ENCODE measurements at regions not wholly inside any gene's neighbourhood (a gene's known extent, or its start where the extent isn't known, plus 50 kb on each side); places are given as distances from the start of the nearest gene placed in this dataset.

- H3K4me3 ChIP-seq (replicated peaks; ENCODE audit: low read depth, low read length): no peak overlapping the region
- DNase-seq (ENCODE audit: extremely low read depth, low read depth): no peak
- no peak for TF ChIP-seq CTCF (IDR thresholded peaks at IDR 0.05; ENCODE audit: low read depth, low read length, missing control alignments)
Observed at GRCh38 chr1:57551476-57551875, 127.6 kb upstream of the DAB1 start.

- H3K4me3 ChIP-seq (replicated peaks; ENCODE audit: low read depth, low read length): no peak overlapping the region
- no peak for DNase-seq (ENCODE audit: extremely low read depth, low read depth)
- no peak for TF ChIP-seq CTCF (IDR thresholded peaks at IDR 0.05; ENCODE audit: low read depth, low read length, missing control alignments)
Observed at GRCh38 chr1:57550092-57550491, 126.2 kb upstream of the DAB1 start.

GRCh38 chr1:57549300-57549699, 125.4 kb upstream of the DAB1 start:
- no peak overlapping the region for H3K4me3 ChIP-seq (replicated peaks; ENCODE audit: low read depth, low read length)
- DNase-seq (ENCODE audit: extremely low read depth, low read depth): no peak
- no peak for TF ChIP-seq CTCF (IDR thresholded peaks at IDR 0.05; ENCODE audit: low read depth, low read length, missing control alignments)

DNA sequence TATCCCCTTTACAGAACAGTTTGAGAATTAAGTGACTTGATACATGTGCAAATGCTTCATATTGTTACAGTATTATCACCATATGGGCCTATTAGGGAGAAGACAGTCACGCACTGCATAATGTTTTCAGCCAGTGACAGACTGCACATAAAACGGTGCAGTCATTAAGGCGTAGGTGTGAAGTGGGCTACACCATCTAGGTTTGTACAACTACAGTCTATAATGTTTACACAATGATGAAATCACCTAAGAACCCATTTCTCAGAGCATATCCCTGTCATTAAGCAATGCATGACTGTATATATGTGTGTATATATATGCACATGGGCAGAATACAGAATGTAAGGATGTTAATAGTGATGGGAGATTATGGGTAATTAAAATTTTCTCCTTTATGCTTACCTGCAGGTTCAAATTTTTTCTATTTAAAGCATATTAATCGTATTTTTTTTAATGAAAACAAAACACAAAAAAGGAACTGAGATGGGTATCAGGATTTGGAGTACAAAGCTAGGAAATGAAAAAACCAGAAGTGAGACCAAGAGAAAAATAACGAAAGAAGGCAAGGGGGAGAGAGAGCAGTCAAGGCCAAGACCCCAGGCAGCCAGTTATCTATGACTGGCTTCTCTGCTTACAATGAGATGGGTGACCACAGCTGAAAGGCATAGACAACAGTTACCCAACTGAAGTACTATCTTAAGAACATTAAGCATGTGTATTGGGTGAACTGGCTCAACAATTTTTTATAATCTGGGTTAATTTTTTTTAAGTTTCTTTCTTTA, 122.9 kb upstream of the DAB1 start:
- no peak for DNase-seq (ENCODE audit: extremely low read depth, low read depth)

GRCh38 chr1:57544345-57544744, 120.5 kb upstream of the DAB1 start:
- TF ChIP-seq CTCF (IDR thresholded peaks at IDR 0.05; ENCODE audit: low read depth, low read length, missing control alignments): no peak
- no peak for DNase-seq (ENCODE audit: extremely low read depth, low read depth)
- no peak overlapping the region for H3K4me3 ChIP-seq (replicated peaks; ENCODE audit: low read depth, low read length)

More for the DNA sequence above, 122.9 kb upstream of the DAB1 start:
- H3K4me3 ChIP-seq (replicated peaks; ENCODE audit: low read depth, low read length): no peak overlapping the region
- no peak for TF ChIP-seq CTCF (IDR thresholded peaks at IDR 0.05; ENCODE audit: low read depth, low read length, missing control alignments)

DNA sequence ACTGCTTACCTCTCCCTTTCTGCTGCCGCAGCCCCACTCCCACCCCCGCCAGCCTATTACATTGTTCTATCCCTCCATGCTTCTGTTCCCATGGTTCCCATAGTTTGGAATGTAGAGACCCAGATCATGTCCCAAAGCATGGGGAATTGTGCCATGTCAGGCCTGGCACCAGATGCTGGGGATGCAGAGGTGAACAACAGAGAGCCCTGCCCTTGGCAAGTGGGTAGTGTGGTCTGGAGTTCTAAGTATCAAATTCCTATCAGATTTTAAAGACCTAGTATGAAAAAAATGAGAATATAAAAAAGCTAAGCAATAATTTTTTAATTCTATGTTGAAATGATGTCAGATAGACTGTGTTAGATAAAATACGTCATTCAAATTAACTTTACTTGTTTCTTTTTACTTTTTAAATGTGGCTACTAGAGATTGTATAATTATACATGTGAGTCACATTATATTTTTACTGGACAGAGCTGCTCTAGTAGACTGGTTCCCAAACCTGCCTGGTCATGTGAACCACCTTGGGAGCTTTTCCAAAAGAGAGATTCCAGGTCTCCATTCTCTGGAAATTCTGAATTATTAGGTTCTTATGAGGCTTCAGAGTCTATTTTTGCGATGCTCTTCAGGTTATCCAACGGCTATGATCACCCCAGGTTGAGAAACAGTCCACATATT, 113.0 kb upstream of the DAB1 start:
- no peak overlapping the region for H3K4me3 ChIP-seq (replicated peaks; ENCODE audit: low read depth, low read length)
- no peak for DNase-seq (ENCODE audit: extremely low read depth, low read depth)
- no peak for TF ChIP-seq CTCF (IDR thresholded peaks at IDR 0.05; ENCODE audit: low read depth, low read length, missing control alignments)

Measured in HFF-Myc (cell line).